ENCODE measurements at regions not wholly inside any gene's neighbourhood (a gene's known extent, or its start where the extent isn't known, plus 50 kb on each side); places are given as distances from the start of the nearest gene placed in this dataset.

DNA sequence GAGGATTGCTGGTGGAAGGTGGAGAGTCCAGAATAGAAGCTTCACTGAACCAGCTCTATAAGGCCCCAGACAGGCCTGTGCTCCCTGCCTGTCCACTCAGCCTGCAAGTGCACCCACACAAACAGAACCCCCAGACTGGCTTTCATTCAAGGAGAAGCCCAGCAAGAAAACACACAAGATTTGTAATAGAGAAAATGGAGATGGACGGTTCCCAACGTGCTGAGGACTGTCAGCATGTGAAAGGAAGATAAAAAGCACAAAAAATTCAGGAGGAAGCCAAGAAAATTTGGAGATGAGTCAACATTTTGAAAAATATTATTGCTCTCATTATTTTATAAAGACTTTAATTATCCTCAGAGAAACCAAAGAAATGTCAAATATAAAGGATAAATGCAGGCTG, 218.2 kb upstream of the SLC10A2 start:
- Histone ChIP-seq H3K4me3 (ENCODE audit: low read depth, low read length) (no peak overlapping the region), H3K9me3 (ENCODE audit: control insufficient read depth, insufficient read depth, low read length) (no peaks in the 10 kb centered on the region), H3K27ac (ENCODE audit: low read depth, low read length) (no peak overlapping the region), H3K4me1 (ENCODE audit: control insufficient read depth, insufficient read depth, low read length) (no peaks in the 10 kb centered on the region), H3K27me3 (ENCODE audit: control insufficient read depth, insufficient read depth, low read length) (no peaks in the 10 kb centered on the region), H3K36me3 (ENCODE audit: control insufficient read depth, insufficient read depth, low read length) (no peaks in the 10 kb centered on the region)
- no peak for DNase-seq (ENCODE audit: low read depth in 4 of 6, low spot score in 6 of 6)
- whole genome bisulfite sequencing (ENCODE audit: insufficient coverage), result 86% methylated on average over 2 of the region's 2 CpGs

DNA sequence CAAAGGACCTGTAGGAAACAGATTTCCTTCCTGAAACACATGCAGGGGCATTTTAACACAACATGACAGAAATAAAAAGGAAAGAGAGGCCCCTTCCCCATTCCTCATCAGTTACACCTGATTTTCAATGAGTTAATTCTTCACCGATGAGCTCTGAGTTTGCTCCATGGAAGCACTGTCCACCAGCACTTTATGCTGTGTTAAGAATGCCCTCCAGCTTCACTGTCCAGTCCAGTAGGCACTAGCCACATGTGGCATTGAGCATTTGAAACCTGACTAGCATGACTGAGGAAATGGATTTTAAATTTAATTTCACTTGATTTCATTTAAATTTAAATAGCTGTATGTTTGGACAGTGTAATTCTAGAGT, 217.2 kb upstream of the SLC10A2 start:
- no CpG with 5 or more reads among the region's 1 CpG for whole genome bisulfite sequencing (ENCODE audit: insufficient coverage)
- no peaks in the 10 kb centered on the region for H3K9me3 ChIP-seq (ENCODE audit: control insufficient read depth, insufficient read depth, low read length)

DNA sequence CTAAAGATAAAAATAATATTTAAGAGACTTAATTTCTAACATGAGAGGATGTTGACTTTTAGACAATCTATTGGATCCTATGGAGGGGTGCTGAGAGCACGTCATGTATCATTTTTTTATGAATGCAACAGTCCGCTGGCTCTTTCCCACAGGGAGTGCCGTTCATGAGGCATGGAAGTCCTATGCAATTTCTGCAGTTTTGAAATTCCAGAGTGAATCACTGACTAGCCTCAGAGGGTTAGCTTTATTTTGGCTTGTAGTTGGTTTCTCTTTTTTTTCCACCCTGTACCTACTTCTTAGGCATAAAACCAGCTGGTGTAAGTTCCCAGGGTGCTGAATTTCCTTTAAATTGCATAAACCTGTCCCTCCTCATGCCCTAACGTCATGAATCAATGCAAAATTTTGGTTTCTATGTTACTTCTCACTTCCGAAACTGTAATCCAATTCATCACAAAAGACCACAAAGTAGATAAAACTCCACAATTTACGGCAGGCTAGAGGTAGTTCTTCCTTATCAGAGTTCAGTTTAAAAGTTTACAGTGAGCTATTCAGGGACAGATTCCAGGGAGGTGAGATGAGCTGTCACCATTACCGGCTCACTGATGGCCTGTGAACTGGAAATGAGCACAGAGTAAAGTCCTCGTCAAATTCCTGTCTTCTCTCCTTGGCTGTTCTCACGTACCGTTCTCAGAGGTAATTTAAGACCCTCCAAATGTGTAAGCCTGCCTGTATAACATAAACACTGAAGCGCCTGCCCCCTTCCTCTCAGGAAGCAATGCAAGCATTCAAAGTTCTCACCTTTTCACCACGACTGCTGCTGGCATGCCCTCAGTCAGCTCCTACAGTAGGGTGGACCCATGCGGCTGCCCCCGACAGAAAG, 216.6 kb upstream of the SLC10A2 start:
- no peaks in the 10 kb centered on the region for H3K36me3 ChIP-seq (ENCODE audit: control insufficient read depth, insufficient read depth, low read length)
- no peaks in the 10 kb centered on the region for H3K27me3 ChIP-seq (ENCODE audit: control insufficient read depth, insufficient read depth, low read length)
- no peak for DNase-seq (ENCODE audit: low read depth in 4 of 6, low spot score in 6 of 6)
- no peak overlapping the region for H3K4me3 ChIP-seq (ENCODE audit: low read depth, low read length)
- no peaks in the 10 kb centered on the region for H3K4me1 ChIP-seq (ENCODE audit: control insufficient read depth, insufficient read depth, low read length)
- 76% methylated on average over 11 of the region's 14 CpGs for WGBS (ENCODE audit: insufficient coverage)
- H3K27ac ChIP-seq (ENCODE audit: low read depth, low read length), result no peak overlapping the region
- H3K9me3 ChIP-seq (ENCODE audit: control insufficient read depth, insufficient read depth, low read length), result no peaks in the 10 kb centered on the region

More for the DNA sequence above, 217.2 kb upstream of the SLC10A2 start:
- DNase-seq (ENCODE audit: low read depth in 4 of 6, low spot score in 6 of 6), result no peak
- Histone ChIP-seq H3K27me3 (ENCODE audit: control insufficient read depth, insufficient read depth, low read length) (no peaks in the 10 kb centered on the region), H3K4me3 (ENCODE audit: low read depth, low read length) (no peak overlapping the region), H3K27ac (ENCODE audit: low read depth, low read length) (no peak overlapping the region), H3K36me3 (ENCODE audit: control insufficient read depth, insufficient read depth, low read length) (no peaks in the 10 kb centered on the region), H3K4me1 (ENCODE audit: control insufficient read depth, insufficient read depth, low read length) (no peaks in the 10 kb centered on the region)

DNA sequence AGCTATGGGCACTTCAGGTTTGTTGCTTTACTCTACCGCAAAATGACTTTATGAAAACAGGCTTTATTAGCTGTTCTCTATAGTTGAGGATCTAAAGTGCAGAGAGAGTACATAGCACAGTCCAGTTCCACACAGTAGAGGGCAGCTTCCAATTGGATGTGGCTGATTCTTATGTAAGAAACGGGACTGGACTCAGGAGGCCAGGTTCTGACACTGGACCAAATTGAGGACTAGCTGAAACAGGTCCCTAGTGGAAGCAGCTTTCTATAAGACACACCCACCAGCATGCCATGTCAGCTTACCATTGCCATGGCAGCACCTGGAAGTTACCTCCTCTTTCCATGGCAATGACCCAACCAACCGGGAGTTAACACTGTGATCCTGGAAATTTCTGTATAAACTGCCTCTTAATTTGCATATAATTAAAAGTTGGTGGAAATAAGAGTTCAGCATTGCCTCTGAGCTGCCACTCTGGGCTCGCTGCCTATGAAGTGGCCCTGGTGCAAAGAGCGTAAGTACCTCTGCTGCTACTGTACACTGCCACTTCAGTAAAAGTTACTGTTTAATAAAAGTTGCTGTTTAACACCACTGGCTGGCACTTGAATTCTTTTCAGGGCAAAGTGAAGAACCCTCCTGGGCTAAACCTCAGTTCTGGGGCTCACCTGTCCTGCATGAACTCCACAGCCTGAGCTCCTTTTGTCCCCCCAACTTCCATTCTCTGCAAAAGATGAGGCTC, 211.9 kb upstream of the SLC10A2 start:
- H3K9me3 ChIP-seq (ENCODE audit: control insufficient read depth, insufficient read depth, low read length), result no peaks in the 10 kb centered on the region
- H3K4me1 ChIP-seq (ENCODE audit: control insufficient read depth, insufficient read depth, low read length), result no peaks in the 10 kb centered on the region
- 52% methylated on average over 4 of the region's 5 CpGs for WGBS (ENCODE audit: insufficient coverage)
- H3K36me3 ChIP-seq (ENCODE audit: control insufficient read depth, insufficient read depth, low read length), result no peaks in the 10 kb centered on the region
- peak in 1 of 6 donors; percentile 15 for DNase-seq (ENCODE audit: low read depth in 4 of 6, low spot score in 6 of 6)
- no peaks in the 10 kb centered on the region for H3K27me3 ChIP-seq (ENCODE audit: control insufficient read depth, insufficient read depth, low read length)
- no peak overlapping the region for H3K4me3 ChIP-seq (ENCODE audit: low read depth, low read length)
- H3K27ac ChIP-seq (ENCODE audit: low read depth, low read length), result no peak overlapping the region

DNA sequence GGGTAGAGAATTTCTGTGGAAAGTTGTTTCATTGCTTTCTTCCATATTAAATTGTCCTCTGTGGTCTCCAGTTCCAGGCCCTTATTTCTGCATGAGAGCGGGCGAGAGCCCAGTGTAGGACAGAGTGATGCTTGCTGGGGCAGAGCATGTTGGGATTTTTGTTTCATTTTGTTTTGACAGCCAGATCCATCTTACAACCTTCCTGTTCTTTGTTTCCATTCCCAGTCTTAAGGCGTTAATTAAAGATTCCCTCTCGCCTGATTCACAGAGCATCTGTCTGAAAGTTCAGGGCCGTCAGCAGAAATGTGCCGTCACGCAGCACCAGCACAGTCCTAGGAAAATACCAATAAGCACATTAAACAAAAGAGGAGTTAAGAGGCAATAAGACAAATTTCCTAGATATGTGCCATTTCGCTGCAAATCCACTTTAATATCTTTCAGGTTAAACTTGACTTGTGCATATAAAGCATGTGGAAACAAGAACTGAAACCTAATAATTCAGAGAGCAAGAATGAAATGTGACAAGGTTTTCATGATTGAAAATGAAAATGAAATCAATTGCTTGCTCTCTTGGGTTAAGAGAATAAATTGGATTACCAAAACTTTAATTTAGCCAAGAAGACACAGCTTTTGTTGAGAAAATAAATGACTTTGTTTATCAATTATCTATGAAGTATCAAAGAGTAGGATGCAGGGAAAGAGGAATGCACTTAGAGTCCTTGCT, 210.7 kb upstream of the SLC10A2 start:
- H3K27ac ChIP-seq (ENCODE audit: low read depth, low read length), result no peak overlapping the region
- WGBS (ENCODE audit: insufficient coverage), result no CpG with 5 or more reads among the region's 8 CpGs
- H3K27me3 ChIP-seq (ENCODE audit: control insufficient read depth, insufficient read depth, low read length), result no peaks in the 10 kb centered on the region
- no peak overlapping the region for H3K4me3 ChIP-seq (ENCODE audit: low read depth, low read length)
- no peaks in the 10 kb centered on the region for H3K9me3 ChIP-seq (ENCODE audit: control insufficient read depth, insufficient read depth, low read length)
- no peaks in the 10 kb centered on the region for H3K4me1 ChIP-seq (ENCODE audit: control insufficient read depth, insufficient read depth, low read length)
- H3K36me3 ChIP-seq (ENCODE audit: control insufficient read depth, insufficient read depth, low read length), result no peaks in the 10 kb centered on the region
- DNase-seq (ENCODE audit: low read depth in 4 of 6, low spot score in 6 of 6), result peak in 2 of 6 donors; percentile 34 to 75

DNA sequence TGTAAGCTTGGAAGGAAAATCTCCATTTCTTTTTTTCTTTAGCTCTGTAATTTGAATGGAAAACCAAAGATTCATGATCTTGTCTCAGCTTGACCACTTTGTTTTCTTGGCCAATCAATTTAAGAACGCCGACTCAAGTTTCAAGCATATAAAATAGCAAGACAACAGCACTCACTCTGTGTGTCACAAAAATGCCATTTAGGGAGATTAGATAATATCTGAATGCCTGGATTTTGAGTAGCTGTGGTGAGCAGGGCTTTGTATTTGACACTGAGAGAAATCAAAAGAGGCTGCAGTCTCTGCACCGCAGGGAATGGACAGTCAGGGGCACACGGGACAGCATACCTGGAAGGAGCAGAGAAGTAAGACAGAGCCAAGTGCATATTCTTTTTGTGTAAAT, 209.5 kb upstream of the SLC10A2 start:
- H3K4me1 ChIP-seq (ENCODE audit: control insufficient read depth, insufficient read depth, low read length), result no peaks in the 10 kb centered on the region
- 55% methylated on average over 2 of the region's 4 CpGs for WGBS (ENCODE audit: insufficient coverage)
- H3K27ac ChIP-seq (ENCODE audit: low read depth, low read length), result no peak overlapping the region
- no peak for DNase-seq (ENCODE audit: low read depth in 4 of 6, low spot score in 6 of 6)
- no peak overlapping the region for H3K4me3 ChIP-seq (ENCODE audit: low read depth, low read length)
- H3K27me3 ChIP-seq (ENCODE audit: control insufficient read depth, insufficient read depth, low read length), result no peaks in the 10 kb centered on the region
- no peaks in the 10 kb centered on the region for H3K9me3 ChIP-seq (ENCODE audit: control insufficient read depth, insufficient read depth, low read length)
- H3K36me3 ChIP-seq (ENCODE audit: control insufficient read depth, insufficient read depth, low read length), result no peaks in the 10 kb centered on the region

DNA sequence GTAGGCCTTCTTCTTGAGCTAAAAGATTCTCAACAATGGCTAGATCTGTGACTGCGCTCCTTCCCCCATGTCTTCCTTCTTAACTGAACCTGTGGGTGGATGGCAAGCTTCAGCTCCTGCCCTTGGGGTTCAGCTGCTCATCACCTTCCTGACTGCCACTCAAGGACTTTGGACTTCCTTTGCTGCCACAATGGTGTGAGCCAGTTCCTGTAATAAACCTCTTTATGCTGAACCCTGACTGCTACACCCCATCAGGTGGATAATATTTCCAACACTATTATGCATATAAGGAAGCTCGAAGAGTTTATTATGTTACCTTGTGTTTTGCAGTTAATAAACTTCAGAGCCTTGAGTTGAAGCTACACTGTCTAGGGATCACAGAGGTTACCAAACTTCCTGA, 208.9 kb upstream of the SLC10A2 start:
- no peaks in the 10 kb centered on the region for H3K9me3 ChIP-seq (ENCODE audit: control insufficient read depth, insufficient read depth, low read length)
- WGBS (ENCODE audit: insufficient coverage), result 100% methylated on average over 1 of the region's 2 CpGs
- H3K27ac ChIP-seq (ENCODE audit: low read depth, low read length), result no peak overlapping the region
- no peaks in the 10 kb centered on the region for H3K36me3 ChIP-seq (ENCODE audit: control insufficient read depth, insufficient read depth, low read length)
- no peak overlapping the region for H3K4me3 ChIP-seq (ENCODE audit: low read depth, low read length)
- H3K27me3 ChIP-seq (ENCODE audit: control insufficient read depth, insufficient read depth, low read length), result no peaks in the 10 kb centered on the region
- no peak for DNase-seq (ENCODE audit: low read depth in 4 of 6, low spot score in 6 of 6)
- H3K4me1 ChIP-seq (ENCODE audit: control insufficient read depth, insufficient read depth, low read length), result no peaks in the 10 kb centered on the region

DNA sequence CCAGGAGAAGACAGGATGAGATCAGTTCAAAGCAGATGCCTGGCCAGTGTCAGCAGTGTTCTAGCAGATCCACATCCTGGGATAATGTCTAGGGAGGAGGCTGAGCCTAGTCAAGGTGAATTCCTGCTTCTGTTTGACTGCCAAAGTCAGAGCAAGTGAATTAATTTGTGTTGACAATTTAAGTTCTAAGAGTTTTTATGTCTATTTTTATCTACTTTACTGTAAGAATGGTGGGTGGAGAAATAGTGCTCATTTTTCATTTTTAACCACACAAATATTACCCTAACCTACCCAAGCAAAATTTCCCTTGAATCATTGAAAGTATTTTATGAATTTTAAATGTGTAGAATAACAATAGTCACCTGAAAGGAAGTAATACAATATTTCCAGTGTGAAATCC, 207.6 kb upstream of the SLC10A2 start:
- DNase-seq (ENCODE audit: low read depth in 4 of 6, low spot score in 6 of 6), result no peak
- Histone ChIP-seq H3K36me3 (ENCODE audit: control insufficient read depth, insufficient read depth, low read length) (no peaks in the 10 kb centered on the region), H3K27me3 (ENCODE audit: control insufficient read depth, insufficient read depth, low read length) (no peaks in the 10 kb centered on the region), H3K9me3 (ENCODE audit: control insufficient read depth, insufficient read depth, low read length) (no peaks in the 10 kb centered on the region), H3K27ac (ENCODE audit: low read depth, low read length) (no peak overlapping the region), H3K4me1 (ENCODE audit: control insufficient read depth, insufficient read depth, low read length) (no peaks in the 10 kb centered on the region), H3K4me3 (ENCODE audit: low read depth, low read length) (no peak overlapping the region)

DNA sequence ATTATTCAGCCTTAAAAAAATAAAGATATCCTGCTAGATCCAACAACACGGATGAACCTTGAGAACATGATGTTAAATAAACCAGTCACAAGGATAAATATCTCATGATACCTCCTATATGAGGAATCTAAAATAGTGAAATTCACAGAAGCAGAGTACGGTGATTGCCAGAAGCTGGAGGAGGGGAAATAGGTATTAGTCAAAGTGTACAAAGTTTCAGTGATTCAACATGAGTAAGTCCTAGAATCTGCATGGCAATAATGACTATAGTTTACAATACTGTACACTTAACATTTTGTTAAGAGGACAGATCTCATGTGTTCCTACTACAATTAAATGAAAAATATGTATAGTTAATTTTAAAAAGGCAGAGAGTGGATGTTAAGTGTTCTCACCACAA, 206.6 kb upstream of the SLC10A2 start:
- peaks cover 2% of the 10 kb centered on the region for H3K9me3 ChIP-seq (ENCODE audit: control insufficient read depth, insufficient read depth, low read length)
- no CpG with 5 or more reads among the region's 2 CpGs for WGBS (ENCODE audit: insufficient coverage)

More for the DNA sequence above, 206.6 kb upstream of the SLC10A2 start:
- no peak for DNase-seq (ENCODE audit: low read depth in 4 of 6, low spot score in 6 of 6)
- Histone ChIP-seq H3K27me3 (ENCODE audit: control insufficient read depth, insufficient read depth, low read length) (no peaks in the 10 kb centered on the region), H3K4me1 (ENCODE audit: control insufficient read depth, insufficient read depth, low read length) (no peaks in the 10 kb centered on the region), H3K27ac (ENCODE audit: low read depth, low read length) (no peak overlapping the region), H3K36me3 (ENCODE audit: control insufficient read depth, insufficient read depth, low read length) (no peaks in the 10 kb centered on the region), H3K4me3 (ENCODE audit: low read depth, low read length) (no peak overlapping the region)
